KMS-11 (cell line): ENCODE measurements at regions not wholly inside any gene's neighbourhood (a gene's known extent, or its start where the extent isn't known, plus 50 kb on each side); places are given as distances from the start of the nearest gene placed in this dataset.

Experiments used
- H2AFZ ChIP-seq: fragments of 200-600 bp; sonication (generic); 2 replicates; pipeline ENCODE4 v1.6.1; 2016; ENCODE audit warnings: antibody characterized with exemption, mixed run types, low read depth
- H3K27ac ChIP-seq: fragments of 200-600 bp; sonication (generic); 2 replicates; pipeline ENCODE4 v1.6.1; 2016; ENCODE audit warnings: mild to moderate bottlenecking, mixed run types
- H3K27me3 ChIP-seq: fragments of 200-600 bp; sonication (generic); 2 replicates; pipeline ENCODE4 v1.6.1; 2017; ENCODE audit warnings: mild to moderate bottlenecking, low read depth, mixed run types, moderate library complexity; ENCODE audit not compliant: insufficient read depth
- H3K36me3 ChIP-seq: fragments of 200-600 bp; sonication (generic); 2 replicates; pipeline ENCODE4 v1.6.1; 2017; ENCODE audit warnings: mild to moderate bottlenecking, mixed run types; ENCODE audit not compliant: insufficient read depth
- H3K4me1 ChIP-seq: fragments of 200-600 bp; sonication (generic); 2 replicates; pipeline ENCODE4 v1.6.1; 2016; ENCODE audit warnings: mild to moderate bottlenecking, low read depth, mixed run types; ENCODE audit not compliant: poor library complexity, severe bottlenecking
- H3K4me2 ChIP-seq: fragments of 200-600 bp; sonication (generic); 2 replicates; pipeline ENCODE4 v1.7.0; 2016; ENCODE audit warnings: mild to moderate bottlenecking, mixed run types
- H3K4me3 ChIP-seq: fragments of 200-600 bp; sonication (generic); IDR thresholded peaks from 2 replicates; pipeline ENCODE4 v1.6.1; 2017; ENCODE audit warnings: low read depth, low read length, mixed read lengths; ENCODE audit not compliant: insufficient read depth
- H3K79me2 ChIP-seq: fragments of 200-600 bp; sonication (generic); 2 replicates; pipeline ENCODE4 v1.6.1; 2016; ENCODE audit warnings: low read depth, mixed run types; ENCODE audit not compliant: insufficient read depth
- H3K9ac ChIP-seq: fragments of 200-600 bp; sonication (generic); 2 replicates; pipeline ENCODE4 v1.6.1; 2016; ENCODE audit warnings: mild to moderate bottlenecking, mixed run types
- H4K20me1 ChIP-seq: fragments of 200-600 bp; sonication (generic); 2 replicates; pipeline ENCODE4 v1.6.1; 2016; ENCODE audit warnings: mild to moderate bottlenecking, mixed run types; ENCODE audit not compliant: insufficient read depth
- CTCF ChIP-seq: fragments of 200-600 bp; sonication (generic); conservative IDR thresholded peaks from 2 replicates; pipeline ENCODE4 v1.6.1; 2017; ENCODE audit warnings: low read depth, mild to moderate bottlenecking, antibody characterized with exemption, low read length, moderate library complexity, mixed read lengths

DNA sequence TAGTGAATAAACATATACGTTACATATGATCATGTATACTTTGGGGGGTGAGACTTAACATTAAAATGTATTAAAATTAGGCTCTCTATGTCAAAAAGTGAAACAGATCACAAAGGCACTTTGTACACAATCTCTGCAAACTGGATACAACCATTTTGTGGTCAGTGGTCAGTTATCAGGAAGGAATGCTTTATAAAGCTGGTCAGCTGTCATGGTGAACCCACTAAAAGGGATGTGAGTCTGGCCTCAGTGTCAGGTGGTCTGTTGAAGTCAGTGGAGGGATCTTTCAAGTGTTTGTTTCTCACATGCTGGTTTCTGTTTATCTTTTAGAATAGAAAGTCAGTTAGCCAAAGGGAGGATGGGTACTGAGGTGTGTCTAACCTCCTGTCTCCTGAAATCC is 875.5 kb upstream of the INTU start:
- Histone ChIP-seq H3K9ac (no peak overlapping the region), H3K4me1 (no peaks in the 10 kb centered on the region), H3K4me3 (no peak overlapping the region), H3K79me2 (no peaks in the 10 kb centered on the region), H4K20me1 (no peaks in the 10 kb centered on the region), H3K36me3 (no peaks in the 10 kb centered on the region), H3K27me3 (no peaks in the 10 kb centered on the region), H3K4me2 (no peak overlapping the region), H3K27ac (no peak overlapping the region), H2AFZ (no peak overlapping the region)
- no peak for TF ChIP-seq CTCF

- no peak overlapping the region for H3K4me3 ChIP-seq
- TF ChIP-seq CTCF, result no peak
- no peaks in the 10 kb centered on the region for H3K4me1 ChIP-seq
- H3K36me3 ChIP-seq, result no peaks in the 10 kb centered on the region
- no peaks in the 10 kb centered on the region for H3K79me2 ChIP-seq
- H3K27me3 ChIP-seq, result no peaks in the 10 kb centered on the region
- no peak overlapping the region for H3K4me2 ChIP-seq
- no peak overlapping the region for H3K9ac ChIP-seq
- no peaks in the 10 kb centered on the region for H4K20me1 ChIP-seq
- no peak overlapping the region for H2AFZ ChIP-seq
- no peak overlapping the region for H3K27ac ChIP-seq
Observed at GRCh38 chr4:126758493-126758892, 874.3 kb upstream of the INTU start.

DNA sequence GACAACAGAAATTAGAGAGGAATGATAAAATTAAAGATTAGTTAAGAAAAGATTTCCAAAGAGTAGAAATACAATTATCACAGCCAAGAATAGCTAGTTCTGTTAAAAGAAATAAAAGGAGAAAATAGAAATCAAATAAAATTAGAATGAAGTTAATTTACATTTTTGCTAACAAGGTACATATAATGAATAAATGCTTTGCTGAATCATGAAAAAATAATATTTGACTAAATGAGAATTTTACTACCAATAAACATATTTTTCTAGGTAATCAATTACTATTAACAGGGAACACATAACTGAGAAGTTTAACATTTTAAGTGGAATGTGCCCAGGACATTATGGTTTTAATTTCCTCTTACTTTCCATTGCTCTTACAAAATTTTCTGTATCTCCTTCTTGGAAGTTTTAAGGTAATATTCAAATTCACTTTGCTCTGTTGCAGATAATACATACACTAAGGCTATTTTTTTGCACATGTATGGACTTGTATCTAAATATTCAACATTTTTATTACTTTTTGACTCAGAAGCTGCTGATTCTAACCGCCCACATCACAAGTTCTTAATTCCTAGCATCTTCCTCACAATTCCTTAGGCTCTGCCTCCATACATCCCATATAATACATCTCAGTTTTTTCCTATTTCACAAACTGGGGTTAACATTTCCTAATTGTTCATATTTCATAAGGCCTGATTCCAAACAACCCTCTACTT is 870.7 kb upstream of the INTU start:
- H4K20me1 ChIP-seq, result no peaks in the 10 kb centered on the region
- no peak for TF ChIP-seq CTCF
- no peak overlapping the region for H3K4me3 ChIP-seq
- no peaks in the 10 kb centered on the region for H3K4me1 ChIP-seq
- H3K36me3 ChIP-seq, result no peaks in the 10 kb centered on the region
- no peaks in the 10 kb centered on the region for H3K79me2 ChIP-seq
- no peak overlapping the region for H3K4me2 ChIP-seq
- no peak overlapping the region for H2AFZ ChIP-seq
- no peak overlapping the region for H3K9ac ChIP-seq
- no peaks in the 10 kb centered on the region for H3K27me3 ChIP-seq
- no peak overlapping the region for H3K27ac ChIP-seq

- no peaks in the 10 kb centered on the region for H3K27me3 ChIP-seq
- no peak overlapping the region for H3K27ac ChIP-seq
- H3K4me1 ChIP-seq, result no peaks in the 10 kb centered on the region
- TF ChIP-seq CTCF, result no peak
- H3K9ac ChIP-seq, result no peak overlapping the region
- no peak overlapping the region for H2AFZ ChIP-seq
- no peak overlapping the region for H3K4me3 ChIP-seq
- H3K36me3 ChIP-seq, result no peaks in the 10 kb centered on the region
- H3K4me2 ChIP-seq, result no peak overlapping the region
- no peaks in the 10 kb centered on the region for H4K20me1 ChIP-seq
- no peaks in the 10 kb centered on the region for H3K79me2 ChIP-seq
Observed at GRCh38 chr4:126762663-126763247, 870.0 kb upstream of the INTU start.
